Activated CD8-positive, alpha-beta T cell treated with anti-CD3 and anti-CD28 coated beads for 36 hours (primary cell): ENCODE measurements at regions not wholly inside any gene's neighbourhood (a gene's known extent, or its start where the extent isn't known, plus 50 kb on each side); places are given as distances from the start of the nearest gene placed in this dataset.

Source experiments
- ATAC-seq: fragments of 200-7000 bp; cut with Tn5 transposase; one replicate; pipeline ENCODE4 v1.10.0; 2021; ENCODE audit warnings: mild to moderate bottlenecking, moderate library complexity
- CTCF ChIA-PET: fragments of 350-600 bp; sonication (Branson Sonifier 250); formaldehyde crosslinking; loops from one replicate; lab custom pipeline; 2021; ENCODE audit warnings: antibody characterized with exemption; lab: Charles Lee
- POLR2A ChIA-PET: fragments of 350-600 bp; sonication (Branson Sonifier 250); formaldehyde crosslinking; loops from one replicate; lab custom pipeline; 2021; ENCODE audit warnings: antibody characterized with exemption; lab: Charles Lee
- DNase-seq: peaks from one replicate; pipeline ENCODE4 v3.0.0-alpha.2; 2020
- H3K27ac Mint-ChIP-seq: one replicate; pipeline ENCODE4 v1.8.0; 2021; ENCODE audit warnings: mild to moderate bottlenecking, mixed read lengths
- H3K27me3 Mint-ChIP-seq: one replicate; pipeline ENCODE4 v1.8.0; 2021; ENCODE audit warnings: mixed read lengths
- H3K36me3 Mint-ChIP-seq: one replicate; pipeline ENCODE4 v1.8.0; 2021; ENCODE audit warnings: low read depth, mixed read lengths
- H3K4me1 Mint-ChIP-seq: one replicate; pipeline ENCODE4 v1.8.0; 2021; ENCODE audit warnings: low read depth, mixed read lengths
- H3K4me3 Mint-ChIP-seq: one replicate; pipeline ENCODE4 v1.8.0; 2021; ENCODE audit warnings: mild to moderate bottlenecking, moderate library complexity, mixed read lengths
- H3K9me3 Mint-ChIP-seq: one replicate; pipeline ENCODE4 v1.8.0; 2021; ENCODE audit warnings: mixed read lengths
- intact Hi-C: fragments of 100-400 bp; cut with micrococcal nuclease; formaldehyde crosslinking; loops from one replicate; pipeline ENCODE4 v1.10.0; 2022
- TF ChIP-seq, protein P1 (sequence below): fragments of 200-600 bp; IDR thresholded peaks from one replicate; pipeline ENCODE4 v1.8.0; 2022; ENCODE audit warnings: antibody characterized with exemption, mild to moderate bottlenecking

DNA sequence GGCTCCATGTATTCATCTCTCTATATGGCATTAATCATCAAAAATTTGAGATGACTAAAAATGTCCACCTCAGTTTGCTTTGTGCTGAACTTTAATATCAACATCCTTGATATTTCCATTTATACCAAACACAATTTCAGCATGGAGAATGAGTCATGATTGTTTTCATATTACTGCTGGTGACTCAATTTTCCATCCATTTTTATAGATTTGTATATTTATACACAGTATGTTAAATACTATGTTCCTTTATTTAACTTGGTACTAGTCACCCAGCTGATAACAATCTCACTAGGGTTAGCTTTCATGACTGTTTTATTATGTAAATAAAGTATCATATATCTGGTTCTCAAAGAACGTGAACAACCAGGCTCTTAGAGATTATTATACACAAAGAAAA lies 1255.1 kb downstream of the SLITRK1 start:
- ChIA-PET CTCF (no interaction called here), POLR2A (no interaction called here)
- no peak for ATAC-seq
- Mint-ChIP-seq H3K27me3 (no peaks in the 10 kb centered on the region), H3K9me3 (peaks cover 2% of the 10 kb centered on the region), H3K36me3 (no peaks in the 10 kb centered on the region), H3K4me1 (no peaks in the 10 kb centered on the region), H3K27ac (no peak overlapping the region), H3K4me3 (no peak overlapping the region)
- TF ChIP-seq, protein P1, sequence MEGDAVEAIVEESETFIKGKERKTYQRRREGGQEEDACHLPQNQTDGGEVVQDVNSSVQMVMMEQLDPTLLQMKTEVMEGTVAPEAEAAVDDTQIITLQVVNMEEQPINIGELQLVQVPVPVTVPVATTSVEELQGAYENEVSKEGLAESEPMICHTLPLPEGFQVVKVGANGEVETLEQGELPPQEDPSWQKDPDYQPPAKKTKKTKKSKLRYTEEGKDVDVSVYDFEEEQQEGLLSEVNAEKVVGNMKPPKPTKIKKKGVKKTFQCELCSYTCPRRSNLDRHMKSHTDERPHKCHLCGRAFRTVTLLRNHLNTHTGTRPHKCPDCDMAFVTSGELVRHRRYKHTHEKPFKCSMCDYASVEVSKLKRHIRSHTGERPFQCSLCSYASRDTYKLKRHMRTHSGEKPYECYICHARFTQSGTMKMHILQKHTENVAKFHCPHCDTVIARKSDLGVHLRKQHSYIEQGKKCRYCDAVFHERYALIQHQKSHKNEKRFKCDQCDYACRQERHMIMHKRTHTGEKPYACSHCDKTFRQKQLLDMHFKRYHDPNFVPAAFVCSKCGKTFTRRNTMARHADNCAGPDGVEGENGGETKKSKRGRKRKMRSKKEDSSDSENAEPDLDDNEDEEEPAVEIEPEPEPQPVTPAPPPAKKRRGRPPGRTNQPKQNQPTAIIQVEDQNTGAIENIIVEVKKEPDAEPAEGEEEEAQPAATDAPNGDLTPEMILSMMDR = no peak
- no peak for DNase-seq
- intact Hi-C loops = no loop called here

DNA sequence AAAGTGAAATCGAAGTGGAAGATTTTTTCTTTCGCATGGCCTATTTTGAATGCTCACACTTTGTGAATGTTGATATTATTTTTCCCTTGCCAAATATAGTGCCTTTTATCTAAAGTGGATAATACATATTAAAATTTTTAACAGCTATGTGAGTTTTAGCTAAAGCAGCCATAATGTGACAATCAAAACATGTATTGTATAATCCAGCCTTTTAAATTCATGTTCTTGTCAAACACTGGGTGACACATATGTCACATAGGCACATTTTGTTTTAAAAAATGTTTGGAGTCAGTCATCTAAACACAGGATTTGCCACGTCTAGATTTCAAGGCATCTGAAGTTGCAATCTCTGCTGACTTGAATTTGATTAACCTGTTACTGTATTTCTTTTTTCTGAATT lies 1256.6 kb downstream of the SLITRK1 start:
- POLR2A ChIA-PET = no interaction called here
- no peak overlapping the region for H3K4me3 Mint-ChIP-seq
- H3K36me3 Mint-ChIP-seq = no peaks in the 10 kb centered on the region
- TF ChIP-seq, protein P1 = no peak
- H3K9me3 Mint-ChIP-seq = peaks cover 2% of the 10 kb centered on the region
- ATAC-seq (no peak), DNase-seq (no peak)
- no peak overlapping the region for H3K27ac Mint-ChIP-seq
- H3K4me1 Mint-ChIP-seq = no peaks in the 10 kb centered on the region
- CTCF ChIA-PET = no interaction called here
- intact Hi-C loops = no loop called here
- no peaks in the 10 kb centered on the region for H3K27me3 Mint-ChIP-seq

DNA sequence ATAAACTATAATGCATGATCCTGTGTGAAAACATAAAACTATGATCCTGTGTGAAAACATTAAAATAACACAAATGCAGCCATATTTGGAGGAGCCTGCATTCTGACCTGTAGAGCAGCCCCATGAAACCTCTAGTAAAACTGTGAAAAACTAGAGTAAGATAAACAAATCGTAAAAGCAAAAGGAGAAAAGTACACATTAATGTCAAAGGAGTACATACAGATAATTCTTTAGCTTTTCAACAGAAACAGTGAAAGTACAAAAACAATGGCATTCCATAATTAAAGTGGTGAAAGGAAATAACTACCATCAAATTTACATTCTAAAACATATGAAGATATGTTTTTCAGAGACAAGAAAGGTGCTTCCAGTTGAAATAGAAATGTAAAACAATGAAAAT lies 1267.2 kb downstream of the SLITRK1 start:
- ChIA-PET POLR2A (no interaction called here), CTCF (no interaction called here)
- ATAC-seq = no peak
- no peaks in the 10 kb centered on the region for H3K27me3 Mint-ChIP-seq
- TF ChIP-seq, protein P1 = no peak
- peaks cover 4% of the 10 kb centered on the region for H3K9me3 Mint-ChIP-seq
- intact Hi-C loops = no loop called here
- no peaks in the 10 kb centered on the region for H3K4me1 Mint-ChIP-seq
- no peak for DNase-seq
- no peak overlapping the region for H3K27ac Mint-ChIP-seq
- no peaks in the 10 kb centered on the region for H3K36me3 Mint-ChIP-seq
- H3K4me3 Mint-ChIP-seq = no peak overlapping the region

DNA sequence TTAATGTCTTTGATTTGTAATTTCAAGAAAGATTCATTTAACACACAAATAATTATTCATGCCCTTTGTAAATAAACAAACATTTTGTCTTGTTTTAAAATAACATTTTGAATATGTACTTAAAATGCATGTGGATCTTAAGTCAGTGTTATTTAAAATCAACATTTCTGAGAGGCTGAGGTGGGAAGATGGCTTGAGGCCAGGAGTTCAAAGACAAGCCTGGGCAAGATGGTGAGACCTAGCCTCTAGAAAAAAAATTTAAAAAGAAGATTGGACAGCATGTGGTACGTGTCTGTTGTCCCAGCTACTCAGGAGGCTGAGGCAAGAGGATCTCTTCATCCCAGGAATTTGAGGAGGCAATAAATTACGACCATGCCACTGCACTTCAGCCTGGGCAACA lies 1268.2 kb downstream of the SLITRK1 start:
- H3K36me3 Mint-ChIP-seq = no peaks in the 10 kb centered on the region
- intact Hi-C loops = no loop called here
- no peak for ATAC-seq

GRCh38 chr13:82606008-82606407 lies 1276.3 kb downstream of the SLITRK1 start:
- POLR2A ChIA-PET = no interaction called here
- peaks cover 16% of the 10 kb centered on the region for H3K9me3 Mint-ChIP-seq
- H3K4me3 Mint-ChIP-seq = no peak overlapping the region
- H3K36me3 Mint-ChIP-seq = no peaks in the 10 kb centered on the region
- H3K27ac Mint-ChIP-seq = no peak overlapping the region
- no peaks in the 10 kb centered on the region for H3K27me3 Mint-ChIP-seq
- ATAC-seq = no peak
- no peak for DNase-seq
- H3K4me1 Mint-ChIP-seq = no peaks in the 10 kb centered on the region
- intact Hi-C loops = no loop called here
- TF ChIP-seq, protein P1 = no peak
- CTCF ChIA-PET = no interaction called here

More for the DNA sequence above, 1268.2 kb downstream of the SLITRK1 start:
- ChIA-PET CTCF (no interaction called here), POLR2A (no interaction called here)
- peaks cover 3% of the 10 kb centered on the region for H3K9me3 Mint-ChIP-seq
- H3K4me3 Mint-ChIP-seq = no peak overlapping the region
- no peaks in the 10 kb centered on the region for H3K4me1 Mint-ChIP-seq
- no peaks in the 10 kb centered on the region for H3K27me3 Mint-ChIP-seq
- no peak overlapping the region for H3K27ac Mint-ChIP-seq
- TF ChIP-seq, protein P1 = no peak
- no peak for DNase-seq
